Dermis blood vessel endothelial cell (primary cell): ENCODE measurements at regions not wholly inside any gene's neighbourhood (a gene's known extent, or its start where the extent isn't known, plus 50 kb on each side); places are given as distances from the start of the nearest gene placed in this dataset.

Experiments used
- DNase-seq: peaks from one replicate; pipeline ENCODE4 v3.0.0; 2010

GRCh38 chr5:20617841-20618240, 629.8 kb upstream of the CDH18 start:
- DNase-seq, result no peak

- no peak for DNase-seq
These were observed 628.0 kb upstream of the CDH18 start for GRCh38 chr5:20615888-20616563.

- no peak for DNase-seq
These were observed 623.6 kb upstream of the CDH18 start for GRCh38 chr5:20611620-20612019.

GRCh38 chr5:20610681-20611080, 622.7 kb upstream of the CDH18 start:
- no peak for DNase-seq

GRCh38 chr5:20609126-20609525, 621.1 kb upstream of the CDH18 start:
- no peak for DNase-seq

GRCh38 chr5:20608567-20608966, 620.6 kb upstream of the CDH18 start:
- DNase-seq, result no peak

GRCh38 chr5:20605732-20606525, 617.9 kb upstream of the CDH18 start:
- no peak for DNase-seq

- no peak for DNase-seq
These were observed 617.0 kb upstream of the CDH18 start for GRCh38 chr5:20604992-20605391.

- DNase-seq, result no peak
These were observed 613.7 kb upstream of the CDH18 start for GRCh38 chr5:20601678-20602100.

GRCh38 chr5:20590356-20590755, 602.4 kb upstream of the CDH18 start:
- DNase-seq, result no peak

GRCh38 chr5:20575571-20575970, 587.6 kb upstream of the CDH18 start:
- no peak for DNase-seq

GRCh38 chr5:20574576-20574975, 586.6 kb upstream of the CDH18 start:
- no peak for DNase-seq

GRCh38 chr5:20572614-20573013, 584.6 kb upstream of the CDH18 start:
- DNase-seq, result no peak

- no peak for DNase-seq
These were observed 582.5 kb upstream of the CDH18 start for GRCh38 chr5:20570486-20570885.

- no peak for DNase-seq
These were observed 574.5 kb upstream of the CDH18 start for GRCh38 chr5:20562544-20562943.

- DNase-seq, result no peak
These were observed 571.8 kb upstream of the CDH18 start for GRCh38 chr5:20559845-20560244.

GRCh38 chr5:20556115-20556763, 568.2 kb upstream of the CDH18 start:
- no peak for DNase-seq

- no peak for DNase-seq
These were observed 567.0 kb upstream of the CDH18 start for GRCh38 chr5:20555034-20555433.

GRCh38 chr5:20554001-20554400, 566.0 kb upstream of the CDH18 start:
- no peak for DNase-seq

GRCh38 chr5:20537911-20538703, 550.1 kb upstream of the CDH18 start:
- no peak for DNase-seq

GRCh38 chr5:20536813-20537212, 548.8 kb upstream of the CDH18 start:
- no peak for DNase-seq

- no peak for DNase-seq
These were observed 548.3 kb upstream of the CDH18 start for GRCh38 chr5:20536341-20536740.

- no peak for DNase-seq
These were observed 540.5 kb upstream of the CDH18 start for GRCh38 chr5:20528471-20528870.
